Neural cell (in vitro differentiated cells): ENCODE measurements at regions not wholly inside any gene's neighbourhood (a gene's known extent, or its start where the extent isn't known, plus 50 kb on each side); places are given as distances from the start of the nearest gene placed in this dataset.

ENCODE experiments used
- EP300 ChIP-seq: fragments of 450-650 bp; conservative IDR thresholded peaks from 2 replicates; pipeline ENCODE4 v1.6.1; 2014; ENCODE audit warnings: antibody characterized with exemption, mild to moderate bottlenecking, moderate library complexity; ENCODE audit not compliant: poor library complexity, severe bottlenecking
- EZH2 ChIP-seq: fragments of 200-600, 300-800 bp; shearing (Covaris generic), sonication (generic); IDR thresholded peaks from 2 replicates; pipeline ENCODE4 v1.6.1; 2014; ENCODE audit warnings: antibody characterized with exemption, low read length, borderline replicate concordance, mild to moderate bottlenecking; ENCODE audit not compliant: insufficient read depth, poor library complexity, severe bottlenecking

GRCh38 chr4:156194896-156195295 lies 241.2 kb upstream of the CTSO start:
- TF ChIP-seq EP300, result no peak
- no peak for TF ChIP-seq EZH2
